ENCODE measurements at regions not wholly inside any gene's neighbourhood (a gene's known extent, or its start where the extent isn't known, plus 50 kb on each side); places are given as distances from the start of the nearest gene placed in this dataset.
"Not testable (repeated sequence)": the region's sequence is repeated elsewhere in the genome, so short reads cannot be mapped to it uniquely, and the experiment has no call there.

GRCh38 chr16:65410801-65411200 is 288.9 kb upstream of the CDH11 start:
- DNase-seq, result no peak

DNA sequence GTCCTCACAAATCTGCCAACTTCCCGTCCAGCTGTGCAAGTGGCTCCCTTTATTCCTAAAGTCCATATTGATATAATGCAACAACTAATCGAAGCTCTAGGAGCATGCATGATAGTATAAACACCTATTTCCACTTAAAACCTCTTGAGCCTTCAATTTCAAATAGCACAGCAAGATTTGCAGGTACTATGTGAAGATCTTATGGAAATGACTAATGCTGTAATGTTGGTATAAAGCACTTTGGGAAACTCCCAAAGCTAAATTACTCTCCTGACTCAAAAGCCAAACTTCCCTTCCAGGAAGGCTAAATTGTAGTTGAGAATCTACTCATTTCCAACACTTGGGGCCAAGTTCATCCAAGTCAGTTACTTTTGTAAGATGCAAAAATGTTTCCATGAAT is 287.6 kb upstream of the CDH11 start:
- DNase-seq, result no peak

GRCh38 chr16:65406933-65407332 is 285.1 kb upstream of the CDH11 start:
- no peak for DNase-seq

GRCh38 chr16:65406116-65406515 is 284.3 kb upstream of the CDH11 start:
- DNase-seq, result no peak

GRCh38 chr16:65394281-65394680 is 272.4 kb upstream of the CDH11 start:
- DNase-seq, result no peak

GRCh38 chr16:65392806-65393565 is 271.1 kb upstream of the CDH11 start:
- no peak for DNase-seq

DNA sequence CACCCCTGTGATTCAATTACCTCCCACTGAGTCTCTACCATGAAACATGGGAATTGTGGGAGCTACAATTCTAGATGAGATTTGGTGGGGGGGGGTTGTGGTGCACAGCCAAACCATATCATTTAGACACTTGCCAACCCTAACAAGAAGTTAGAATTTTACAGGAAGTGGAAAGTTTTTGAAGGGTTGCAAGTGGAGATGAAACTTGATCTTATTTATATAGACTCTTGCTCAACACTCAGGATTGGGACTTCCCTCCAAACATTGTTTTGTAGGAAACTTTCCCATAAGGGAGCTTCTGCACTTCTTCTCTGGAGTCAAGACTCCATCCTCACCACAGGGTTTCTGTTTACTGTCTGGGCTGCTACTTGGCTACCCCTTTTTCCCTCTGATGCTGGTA is 266.7 kb upstream of the CDH11 start:
- no peak for DNase-seq

DNA sequence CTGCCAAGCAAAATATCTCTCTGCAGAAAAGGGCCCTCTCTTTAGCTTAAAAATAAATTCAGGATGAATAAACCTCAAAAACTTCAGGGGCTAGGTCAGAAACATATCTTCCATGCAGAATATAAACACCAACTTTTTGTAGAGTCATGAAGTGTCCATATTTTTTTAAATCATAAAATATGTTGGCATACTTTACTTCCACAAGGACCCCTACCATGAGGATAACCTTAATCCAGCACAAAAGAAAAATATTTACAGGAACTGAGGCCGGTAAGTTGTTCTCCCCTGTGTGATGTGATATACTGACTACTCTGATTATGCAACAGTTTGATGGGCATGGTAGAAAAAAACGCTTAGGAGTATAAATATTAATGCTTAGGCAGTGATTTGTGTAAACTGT is 264.8 kb upstream of the CDH11 start:
- no peak for DNase-seq

- DNase-seq, result no peak
These were observed 262.6 kb upstream of the CDH11 start for GRCh38 chr16:65384441-65384840.

- no peak for DNase-seq
These were observed 255.3 kb upstream of the CDH11 start for GRCh38 chr16:65377195-65377594.

- DNase-seq, result no peak
These were observed 254.7 kb upstream of the CDH11 start for GRCh38 chr16:65376601-65377000.

DNA sequence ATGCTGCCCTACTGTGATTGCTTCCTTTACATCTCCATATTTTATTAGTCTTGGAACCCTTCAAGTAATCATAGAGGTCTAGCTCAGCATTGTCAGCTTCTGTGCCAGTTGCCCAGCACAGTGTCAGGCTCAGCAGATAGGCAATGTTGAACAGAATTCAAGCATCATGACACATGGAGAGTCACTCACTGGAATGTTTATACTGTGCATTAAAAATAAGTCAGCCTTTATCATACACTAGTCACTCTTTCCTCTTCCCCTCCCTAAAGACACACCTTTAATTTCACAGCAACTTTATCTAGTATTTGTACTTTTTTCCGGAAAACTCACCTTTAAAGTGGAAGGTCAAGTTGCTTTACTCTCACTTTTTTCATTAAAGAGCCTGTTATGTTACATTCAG is 253.8 kb upstream of the CDH11 start:
- DNase-seq, result no peak

DNA sequence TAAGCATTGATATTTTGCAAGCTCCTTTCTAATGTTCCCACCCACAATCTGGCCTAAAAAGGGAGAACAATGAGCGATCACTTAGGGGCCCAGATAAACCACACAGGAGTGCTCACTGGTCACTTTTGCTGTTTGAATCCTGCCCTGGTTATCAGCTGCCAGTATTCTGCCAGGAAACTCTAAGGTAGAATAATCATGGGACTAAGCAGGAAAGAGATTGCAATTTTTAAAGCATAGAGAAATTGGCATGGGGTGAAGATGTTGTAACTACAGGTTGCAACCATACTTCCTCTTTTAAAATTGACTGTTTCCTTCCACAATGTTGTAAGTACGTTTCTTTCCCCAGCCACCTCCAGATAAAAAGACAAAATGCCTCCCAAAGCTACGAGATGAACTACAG is 251.2 kb upstream of the CDH11 start:
- DNase-seq, result no peak

- no peak for DNase-seq
These were observed 250.3 kb upstream of the CDH11 start for GRCh38 chr16:65372171-65372570.

GRCh38 chr16:65365732-65366715 is 244.2 kb upstream of the CDH11 start:
- no peak for DNase-seq

DNA sequence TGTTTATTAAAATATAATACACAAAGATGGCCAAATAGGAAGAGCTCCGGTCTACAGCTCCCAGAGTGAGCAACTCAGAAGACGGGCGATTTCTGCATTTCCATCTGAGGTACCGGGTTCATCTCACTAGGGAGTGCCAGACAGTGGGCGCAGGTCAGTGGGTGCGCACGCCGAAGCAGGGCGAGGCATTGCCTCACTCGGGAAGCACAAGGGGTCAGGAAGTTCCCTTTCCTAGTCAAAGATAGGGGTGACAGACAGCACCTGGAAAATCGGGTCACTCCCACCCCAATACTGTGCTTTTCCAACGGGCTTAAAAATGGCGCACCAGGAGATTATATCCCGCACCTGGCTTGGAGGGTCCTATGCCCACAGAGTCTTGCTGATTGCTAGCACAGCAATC is 234.9 kb upstream of the CDH11 start:
- DNase-seq, result not testable (repeated sequence)

DNA sequence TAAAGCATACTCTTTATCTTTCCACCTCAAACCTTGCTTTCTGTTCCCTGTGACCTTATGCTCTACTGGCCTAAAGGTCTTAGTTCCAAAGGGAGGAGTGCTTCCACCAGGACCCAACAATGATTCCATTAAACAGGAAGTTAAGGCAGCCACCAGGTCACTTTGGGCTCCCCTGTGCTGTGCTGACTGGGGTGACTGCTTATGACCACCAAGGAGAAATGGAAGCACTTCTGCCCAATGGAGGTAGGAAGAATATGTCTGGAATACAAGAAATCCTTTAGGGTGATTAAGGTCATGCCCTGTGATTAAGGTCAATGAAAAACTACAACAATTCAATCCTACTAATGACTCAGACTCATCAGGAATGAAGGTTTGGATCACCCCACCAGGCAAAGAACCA is 233.8 kb upstream of the CDH11 start:
- no peak for DNase-seq

- no peak for DNase-seq
These were observed 231.3 kb upstream of the CDH11 start for GRCh38 chr16:65353183-65353582.

GRCh38 chr16:65349626-65350025 is 227.8 kb upstream of the CDH11 start:
- no peak for DNase-seq

GRCh38 chr16:65343556-65343955 is 221.7 kb upstream of the CDH11 start:
- no peak for DNase-seq

DNA sequence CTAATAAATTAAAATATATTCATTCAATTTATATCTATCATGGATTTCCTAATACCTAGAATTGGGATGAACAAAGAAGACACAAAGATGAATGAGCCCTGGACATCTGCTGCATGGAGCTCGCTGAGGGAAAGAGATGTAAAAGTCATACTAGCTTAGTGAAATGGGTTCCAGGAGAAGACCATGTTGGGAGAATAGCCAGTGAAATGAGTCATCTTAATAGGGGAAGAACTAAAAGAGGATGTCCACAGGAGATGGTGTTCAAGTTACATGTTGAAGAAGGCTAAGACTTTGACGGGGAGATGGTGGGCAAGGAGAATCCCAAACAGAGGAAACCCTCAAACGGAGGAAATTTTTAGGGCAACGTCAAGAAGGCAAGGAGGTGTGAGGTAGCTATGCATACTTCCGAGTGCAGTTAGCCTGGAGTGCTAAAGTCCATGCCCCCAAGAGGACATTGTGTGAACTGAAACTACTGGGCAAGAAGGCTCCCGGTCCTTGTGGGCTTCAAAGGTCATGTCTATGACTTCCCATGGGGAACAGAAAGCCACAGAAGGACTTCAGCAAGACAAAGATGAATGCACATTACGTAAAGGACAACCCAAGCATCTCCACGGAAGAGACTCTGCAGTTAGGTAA is 220.5 kb upstream of the CDH11 start:
- no peak for DNase-seq

DNA sequence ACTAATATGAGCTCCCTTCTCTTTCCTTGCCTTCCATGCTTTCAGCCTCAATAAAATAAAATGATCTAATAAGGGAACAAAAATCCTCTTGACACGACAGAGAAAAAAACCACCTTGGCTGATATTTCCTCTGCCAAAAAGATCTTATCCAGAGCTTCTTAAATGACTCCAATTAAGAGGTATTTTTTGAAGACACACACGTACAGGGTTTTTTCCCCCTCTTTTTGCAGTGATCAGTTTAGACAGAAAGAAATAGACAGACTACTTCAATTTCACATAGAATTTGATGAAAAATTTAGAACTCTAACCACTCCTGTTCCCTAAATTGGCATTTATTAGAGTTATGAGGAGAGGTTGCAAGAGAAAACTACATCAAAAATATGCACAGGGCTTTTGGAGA is 217.2 kb upstream of the CDH11 start:
- DNase-seq, result no peak

DNA sequence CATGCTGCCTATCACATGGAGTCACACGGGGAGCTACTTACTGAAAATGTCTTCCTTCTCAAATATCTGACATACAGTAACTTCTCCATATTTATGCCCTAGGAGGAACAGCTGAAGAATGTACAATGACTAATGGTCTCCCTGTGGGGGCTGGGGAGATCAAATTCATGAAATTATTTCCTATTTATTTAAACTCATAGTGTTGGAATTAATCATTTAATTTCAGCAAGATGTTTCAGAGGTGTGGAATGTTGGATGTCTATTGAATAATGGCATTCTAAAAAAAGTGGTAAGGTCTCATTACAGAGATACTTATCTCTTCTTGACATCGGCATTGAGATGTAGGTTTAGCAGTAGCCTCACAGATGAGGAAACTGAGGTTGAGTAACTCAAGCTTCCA is 214.3 kb upstream of the CDH11 start:
- no peak for DNase-seq
